ENCODE measurements at regions not wholly inside any gene's neighbourhood (a gene's known extent, or its start where the extent isn't known, plus 50 kb on each side); places are given as distances from the start of the nearest gene placed in this dataset.

- no peak for TF ChIP-seq REST (IDR thresholded peaks at IDR 0.05; ENCODE audit: low read depth, low read length)
- no peak for TF ChIP-seq NFYB (IDR thresholded peaks at IDR 0.05; ENCODE audit: insufficient read depth, low read depth, low read length)
- TF ChIP-seq NFYA (IDR thresholded peaks at IDR 0.05; ENCODE audit: borderline replicate concordance, low read depth, low read length) = no peak
- TF ChIP-seq, protein P1, sequence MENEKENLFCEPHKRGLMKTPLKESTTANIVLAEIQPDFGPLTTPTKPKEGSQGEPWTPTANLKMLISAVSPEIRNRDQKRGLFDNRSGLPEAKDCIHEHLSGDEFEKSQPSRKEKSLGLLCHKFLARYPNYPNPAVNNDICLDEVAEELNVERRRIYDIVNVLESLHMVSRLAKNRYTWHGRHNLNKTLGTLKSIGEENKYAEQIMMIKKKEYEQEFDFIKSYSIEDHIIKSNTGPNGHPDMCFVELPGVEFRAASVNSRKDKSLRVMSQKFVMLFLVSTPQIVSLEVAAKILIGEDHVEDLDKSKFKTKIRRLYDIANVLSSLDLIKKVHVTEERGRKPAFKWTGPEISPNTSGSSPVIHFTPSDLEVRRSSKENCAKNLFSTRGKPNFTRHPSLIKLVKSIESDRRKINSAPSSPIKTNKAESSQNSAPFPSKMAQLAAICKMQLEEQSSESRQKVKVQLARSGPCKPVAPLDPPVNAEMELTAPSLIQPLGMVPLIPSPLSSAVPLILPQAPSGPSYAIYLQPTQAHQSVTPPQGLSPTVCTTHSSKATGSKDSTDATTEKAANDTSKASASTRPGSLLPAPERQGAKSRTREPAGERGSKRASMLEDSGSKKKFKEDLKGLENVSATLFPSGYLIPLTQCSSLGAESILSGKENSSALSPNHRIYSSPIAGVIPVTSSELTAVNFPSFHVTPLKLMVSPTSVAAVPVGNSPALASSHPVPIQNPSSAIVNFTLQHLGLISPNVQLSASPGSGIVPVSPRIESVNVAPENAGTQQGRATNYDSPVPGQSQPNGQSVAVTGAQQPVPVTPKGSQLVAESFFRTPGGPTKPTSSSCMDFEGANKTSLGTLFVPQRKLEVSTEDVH (IDR thresholded peaks at IDR 0.05; ENCODE audit: low read depth, partially characterized antibody) = no peak
- no peak for TF ChIP-seq RBBP5 (conservative IDR thresholded peaks at IDR 0.05)
- no peak for TF ChIP-seq SMAD1 (IDR thresholded peaks at IDR 0.05; ENCODE audit: low read depth, partially characterized antibody)
- no peak for TF ChIP-seq ZBTB11 (CRISPR knock-in tag; IDR thresholded peaks at IDR 0.05)
- TF ChIP-seq, protein P2, sequence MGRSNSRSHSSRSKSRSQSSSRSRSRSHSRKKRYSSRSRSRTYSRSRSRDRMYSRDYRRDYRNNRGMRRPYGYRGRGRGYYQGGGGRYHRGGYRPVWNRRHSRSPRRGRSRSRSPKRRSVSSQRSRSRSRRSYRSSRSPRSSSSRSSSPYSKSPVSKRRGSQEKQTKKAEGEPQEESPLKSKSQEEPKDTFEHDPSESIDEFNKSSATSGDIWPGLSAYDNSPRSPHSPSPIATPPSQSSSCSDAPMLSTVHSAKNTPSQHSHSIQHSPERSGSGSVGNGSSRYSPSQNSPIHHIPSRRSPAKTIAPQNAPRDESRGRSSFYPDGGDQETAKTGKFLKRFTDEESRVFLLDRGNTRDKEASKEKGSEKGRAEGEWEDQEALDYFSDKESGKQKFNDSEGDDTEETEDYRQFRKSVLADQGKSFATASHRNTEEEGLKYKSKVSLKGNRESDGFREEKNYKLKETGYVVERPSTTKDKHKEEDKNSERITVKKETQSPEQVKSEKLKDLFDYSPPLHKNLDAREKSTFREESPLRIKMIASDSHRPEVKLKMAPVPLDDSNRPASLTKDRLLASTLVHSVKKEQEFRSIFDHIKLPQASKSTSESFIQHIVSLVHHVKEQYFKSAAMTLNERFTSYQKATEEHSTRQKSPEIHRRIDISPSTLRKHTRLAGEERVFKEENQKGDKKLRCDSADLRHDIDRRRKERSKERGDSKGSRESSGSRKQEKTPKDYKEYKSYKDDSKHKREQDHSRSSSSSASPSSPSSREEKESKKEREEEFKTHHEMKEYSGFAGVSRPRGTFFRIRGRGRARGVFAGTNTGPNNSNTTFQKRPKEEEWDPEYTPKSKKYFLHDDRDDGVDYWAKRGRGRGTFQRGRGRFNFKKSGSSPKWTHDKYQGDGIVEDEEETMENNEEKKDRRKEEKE (IDR thresholded peaks at IDR 0.05) = no peak
- no peak for TF ChIP-seq TBL1XR1 (IDR thresholded peaks at IDR 0.05; ENCODE audit: low read depth, low read length)
- TF ChIP-seq IKZF1 (conservative IDR thresholded peaks at IDR 0.05) = no peak
- no peak for TF ChIP-seq MTA2 (IDR thresholded peaks at IDR 0.05; ENCODE audit: low read depth)
- no peak for TF ChIP-seq BRCA1 (IDR thresholded peaks at IDR 0.05; ENCODE audit: low read depth, low read length)
- no peak for TF ChIP-seq MEF2B (IDR thresholded peaks at IDR 0.05; ENCODE audit: partially characterized antibody, poor library complexity, severe bottlenecking)
These were observed 62.5 kb downstream of the ADAMTS1 start (continued) for GRCh38 chr21:26782747-26783146.

All from GM12878 (cell line).